ENCODE measurements at regions not wholly inside any gene's neighbourhood (a gene's known extent, or its start where the extent isn't known, plus 50 kb on each side); places are given as distances from the start of the nearest gene placed in this dataset.

- H3K36me3 ChIP-seq (ENCODE audit: low read depth): no peaks in the 10 kb centered on the region
- BruUV-seq (replicated peaks): no TSS peak
- no peak for TF ChIP-seq CTCF (conservative IDR thresholded peaks at IDR 0.05)
- TF ChIP-seq EZH2 (IDR thresholded peaks at IDR 0.05; ENCODE audit: low read depth): no peak
- peaks cover 21% of the 10 kb centered on the region; the same call in 1 of the 2 replicates for H3K27me3 ChIP-seq (ENCODE audit: insufficient read depth, low read depth)
- H3K79me2 ChIP-seq (ENCODE audit: low read depth): no peaks in the 10 kb centered on the region
- no peaks in the 10 kb centered on the region for H3K9me2 ChIP-seq (ENCODE audit: insufficient read depth)
- H3K4me1 ChIP-seq (replicated peaks; ENCODE audit: insufficient read depth): no peaks in the 10 kb centered on the region
- CTCF ChIA-PET: no interaction called here
- H3K4me3 ChIP-seq: no peak overlapping the region
- H3F3A ChIP-seq (ENCODE audit: insufficient read depth, low read depth): no peaks in the 10 kb centered on the region
- DNase-seq: no peak
- POLR2A ChIA-PET (ENCODE audit: unreplicated experiment): no interaction called here
- H4K20me1 ChIP-seq (ENCODE audit: insufficient read depth): no peaks in the 10 kb centered on the region
- no peak overlapping the region for H2AFZ ChIP-seq
- no peaks in the 10 kb centered on the region for H3K9me3 ChIP-seq (ENCODE audit: insufficient read depth, low read depth)
- H3K4me2 ChIP-seq: no peak overlapping the region
- intact Hi-C loops (cut with micrococcal nuclease; ENCODE audit: unreplicated experiment): no loop called here
- no peak overlapping the region for H3K27ac ChIP-seq
Measured at GRCh38 chr10:84089162-84089561, 50.1 kb upstream of the GHITM start.
